Cardiac septum (tissue), 1 donor: ENCODE measurements at regions not wholly inside any gene's neighbourhood (a gene's known extent, or its start where the extent isn't known, plus 50 kb on each side); places are given as distances from the start of the nearest gene placed in this dataset.
"Not testable (repeated sequence)": the region's sequence is repeated elsewhere in the genome, so short reads cannot be mapped to it uniquely, and the experiment has no call there.

Experiments used
- DNase-seq: peaks from one replicate; pipeline ENCODE4 v3.0.0-alpha.2; 2020; ENCODE audit warnings: low spot score
- intact Hi-C: fragments of 100-400 bp; cut with DNase I; formaldehyde crosslinking; loops from one replicate; pipeline ENCODE4 v1.14.0; 2022
- donor health status: DM: no; HTN: no; CAD: no.

DNA sequence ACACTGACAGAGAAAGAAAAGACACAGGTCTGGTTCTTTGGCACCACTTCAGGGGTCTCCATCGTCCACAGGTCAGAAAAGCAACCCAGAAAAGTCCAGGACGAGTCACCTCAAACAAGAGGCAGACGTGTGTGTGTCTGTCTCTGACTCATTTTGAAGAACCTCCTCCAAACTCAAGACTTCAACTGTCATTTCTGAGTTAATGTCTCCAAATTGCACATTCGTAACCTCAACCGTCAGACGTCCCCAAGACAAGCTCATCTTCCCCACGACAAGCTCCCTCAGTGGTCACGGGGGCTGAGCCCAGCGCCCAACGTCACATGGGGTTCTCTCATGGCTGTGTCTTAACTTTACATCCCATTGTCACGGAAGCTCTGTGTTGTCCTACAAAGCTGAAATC lies 70.2 kb upstream of the TNK2 start:
- intact Hi-C loops, result loop anchor here (10.0 kb wide), 1 partner anchor 304 kb away; no protein-coding TSS in a partner anchor
- DNase-seq, result not testable (repeated sequence)

GRCh38 chr3:195976876-195977275 lies 68.5 kb upstream of the TNK2 start:
- intact Hi-C loops, result loop anchor here (10.0 kb wide), 1 partner anchor 302 kb away; no protein-coding TSS in a partner anchor

GRCh38 chr3:195974281-195974680 lies 65.9 kb upstream of the TNK2 start:
- intact Hi-C loops, result loop anchor here (10.0 kb wide), 1 partner anchor 299 kb away; no protein-coding TSS in a partner anchor
- DNase-seq, result not testable (repeated sequence)

More at GRCh38 chr3:195976876-195977275, 68.5 kb upstream of the TNK2 start:
- DNase-seq, result not testable (repeated sequence)

DNA sequence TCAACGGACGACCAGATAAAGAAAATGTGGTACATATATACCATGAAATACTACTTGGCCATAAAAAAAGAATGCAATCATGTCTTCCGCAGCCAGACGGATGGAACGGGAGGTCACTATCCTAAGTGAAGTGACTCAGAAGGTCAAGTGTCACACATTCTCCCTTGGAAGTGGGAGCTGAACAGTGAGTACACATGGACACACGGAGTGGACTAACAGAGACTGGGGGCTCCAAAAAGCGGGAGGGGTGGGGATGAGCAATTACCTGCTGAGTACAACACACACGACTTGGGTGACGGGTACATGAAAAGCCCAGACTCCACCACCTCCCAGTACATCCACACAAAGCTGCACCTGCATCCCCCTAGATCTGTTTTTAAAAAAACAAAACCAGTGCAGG lies 62.5 kb upstream of the TNK2 start:
- intact Hi-C loops, result loop anchor here (10.0 kb wide), 1 partner anchor 296 kb away; no protein-coding TSS in a partner anchor
- not testable (repeated sequence) for DNase-seq

GRCh38 chr3:195969838-195970776 lies 61.8 kb upstream of the TNK2 start:
- not testable (repeated sequence) for DNase-seq
- intact Hi-C loops, result loop anchor here (10.0 kb wide), 1 partner anchor 295 kb away; no protein-coding TSS in a partner anchor

DNA sequence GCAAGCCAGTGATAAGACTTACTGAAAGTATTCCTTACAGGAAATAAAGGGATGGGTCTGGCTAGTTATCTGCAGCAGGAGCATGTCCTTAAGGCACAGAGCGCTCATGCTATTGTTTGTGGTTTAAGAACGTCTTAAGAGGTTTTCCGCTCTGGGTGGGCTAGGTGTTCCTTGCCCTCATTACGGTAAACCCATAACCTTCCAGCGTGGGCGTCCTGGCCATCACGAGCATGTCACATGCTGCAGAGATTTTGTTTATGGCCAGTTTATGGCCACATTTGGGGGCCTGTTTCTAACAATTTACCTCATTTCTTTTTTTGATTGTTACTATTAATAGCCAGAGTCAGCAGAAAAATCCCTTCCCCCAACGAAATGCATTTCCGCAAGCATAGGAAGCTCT lies 61.0 kb upstream of the TNK2 start:
- DNase-seq, intact Hi-C loops: not testable (repeated sequence)

DNA sequence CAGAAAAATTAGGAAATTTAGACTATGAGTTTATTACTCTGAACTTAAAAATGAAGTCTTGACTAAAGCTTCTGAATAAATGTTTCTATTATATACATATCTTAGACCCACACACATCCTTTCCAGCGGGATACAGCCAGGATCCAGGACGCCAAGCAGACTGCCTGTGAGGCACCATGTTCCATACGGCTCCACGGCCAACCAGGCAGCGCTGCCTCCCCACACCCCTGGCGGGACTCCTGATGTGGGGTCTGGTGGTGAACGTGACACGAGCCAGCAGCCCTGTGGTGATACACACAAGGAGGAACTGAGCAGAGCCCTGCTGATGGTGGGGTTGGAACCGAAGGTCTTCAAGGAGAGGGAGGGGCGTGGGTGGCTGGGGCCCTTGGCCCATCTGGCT lies 59.8 kb upstream of the TNK2 start:
- intact Hi-C loops, DNase-seq: not testable (repeated sequence)

DNA sequence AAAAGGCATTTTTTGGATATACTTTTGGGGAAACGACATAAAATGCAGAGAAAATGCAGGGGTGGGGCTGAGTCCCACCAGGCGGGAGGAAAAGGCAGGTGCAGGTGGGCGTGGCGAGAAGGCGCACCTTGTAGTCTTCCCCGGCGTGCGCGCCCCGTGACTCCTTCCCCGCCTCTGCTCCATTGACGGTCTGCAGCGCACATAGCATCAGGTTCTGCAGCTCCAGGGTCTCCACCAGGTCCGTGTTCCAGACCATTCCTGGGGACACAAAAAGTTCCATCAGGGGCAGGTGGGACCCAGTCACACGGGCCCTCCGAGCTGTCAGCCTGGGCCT lies 59.0 kb upstream of the TNK2 start:
- intact Hi-C loops, DNase-seq: not testable (repeated sequence)

GRCh38 chr3:195966563-195967386 lies 58.4 kb upstream of the TNK2 start:
- DNase-seq, intact Hi-C loops: not testable (repeated sequence)

GRCh38 chr3:195965217-195965616 lies 56.9 kb upstream of the TNK2 start:
- DNase-seq, intact Hi-C loops: not testable (repeated sequence)

DNA sequence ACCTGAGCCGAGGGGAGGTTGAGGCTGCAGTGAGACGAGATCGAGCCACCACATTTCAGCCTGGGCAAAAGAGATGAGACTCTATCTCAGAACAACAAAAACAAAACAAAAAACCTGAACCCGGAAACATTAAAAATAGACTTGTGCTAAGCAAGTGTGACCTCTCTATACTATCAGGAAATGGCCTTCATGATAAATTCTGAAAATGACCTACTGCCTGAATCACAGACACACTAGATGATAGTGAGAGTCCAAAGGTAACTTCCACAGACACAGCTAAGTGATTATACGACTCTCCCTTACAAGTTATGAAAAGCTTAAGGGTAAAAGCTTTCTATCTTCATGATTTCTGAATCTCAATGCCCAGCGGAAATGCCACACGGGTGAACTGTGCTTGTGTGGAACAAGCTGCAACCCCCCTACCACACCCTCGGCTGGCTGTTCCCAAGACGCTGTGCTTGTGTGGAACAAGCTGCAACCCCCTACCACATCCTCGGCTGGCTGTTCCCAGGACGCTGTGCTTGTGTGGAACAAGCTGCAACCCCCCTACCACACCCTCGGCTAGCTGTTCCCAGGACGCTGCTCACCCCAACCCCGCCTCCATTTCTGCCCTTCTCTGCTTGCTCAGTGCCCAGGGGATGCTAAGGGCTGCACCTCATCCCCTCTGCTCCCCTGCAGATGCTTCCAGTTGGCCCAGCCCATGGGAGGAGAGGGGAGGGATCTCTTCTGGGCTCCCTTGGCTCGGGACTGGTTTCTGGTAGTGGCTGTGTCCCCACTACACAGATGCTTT lies 56.2 kb upstream of the TNK2 start:
- DNase-seq, intact Hi-C loops: not testable (repeated sequence)

DNA sequence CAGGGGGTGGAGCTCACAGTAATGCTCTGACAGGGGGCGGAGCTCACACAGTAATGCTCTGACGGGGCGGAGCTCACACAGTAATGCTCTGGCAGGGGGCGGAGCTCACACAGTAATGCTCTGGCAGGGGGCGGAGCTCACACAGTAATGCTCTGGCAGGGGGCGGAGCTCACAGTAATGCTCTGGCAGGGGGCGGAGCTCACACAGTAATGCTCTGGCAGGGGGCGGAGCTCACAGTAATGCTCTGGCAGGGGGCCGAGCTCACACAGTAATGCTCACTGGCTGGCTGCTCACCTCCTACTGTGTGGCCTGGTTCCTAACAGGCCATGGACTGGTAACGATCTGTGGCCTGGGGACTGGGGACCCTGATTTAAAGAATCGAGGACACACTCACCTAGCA lies 53.9 kb upstream of the TNK2 start:
- intact Hi-C loops, result not testable (repeated sequence)
- DNase-seq, result peak; percentile 74

- DNase-seq, result peak; percentile 58
- intact Hi-C loops, result not testable (repeated sequence)
Observed at GRCh38 chr3:195960971-195961775, 52.8 kb upstream of the TNK2 start.

GRCh38 chr3:195960164-195960563 lies 51.8 kb upstream of the TNK2 start:
- peak; percentile 26 for DNase-seq
- intact Hi-C loops, result not testable (repeated sequence)

DNA sequence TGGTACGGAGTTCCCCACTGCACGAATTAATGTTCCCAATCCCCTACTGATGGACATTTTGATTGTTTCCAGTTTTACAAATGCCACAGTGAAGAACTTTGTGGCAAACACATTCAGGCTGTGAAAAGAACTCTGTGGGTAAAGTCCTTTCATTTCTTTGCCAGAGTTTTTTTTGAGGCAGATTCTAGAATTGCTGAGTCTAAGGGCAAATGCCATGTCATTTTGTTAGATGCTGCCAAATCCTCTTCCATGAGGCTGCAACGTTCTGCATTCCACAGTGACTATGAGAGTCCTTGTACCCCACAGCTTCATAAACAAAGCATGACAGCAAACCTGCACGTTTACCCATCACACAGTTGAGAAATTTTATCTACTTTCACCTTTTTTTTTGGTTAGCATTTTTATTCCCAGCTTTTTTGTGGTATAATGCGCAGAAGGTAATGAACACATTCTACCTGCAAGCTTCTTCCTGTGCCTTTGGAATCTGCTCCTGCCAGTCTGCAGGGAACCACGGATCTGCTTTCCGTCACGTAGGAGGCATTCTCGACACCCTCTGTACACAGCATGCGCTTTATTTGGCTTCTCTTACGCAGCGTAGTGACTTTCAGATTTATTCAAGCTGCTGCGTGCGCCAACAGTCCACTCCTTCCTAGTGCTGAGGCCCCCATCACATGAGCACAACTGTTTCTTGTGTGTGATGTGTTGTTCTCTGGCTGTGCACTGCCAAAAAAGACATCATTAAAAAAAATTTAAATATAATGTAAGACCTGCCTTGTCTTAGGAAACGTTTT lies 51.2 kb upstream of the TNK2 start:
- DNase-seq, intact Hi-C loops: not testable (repeated sequence)

DNA sequence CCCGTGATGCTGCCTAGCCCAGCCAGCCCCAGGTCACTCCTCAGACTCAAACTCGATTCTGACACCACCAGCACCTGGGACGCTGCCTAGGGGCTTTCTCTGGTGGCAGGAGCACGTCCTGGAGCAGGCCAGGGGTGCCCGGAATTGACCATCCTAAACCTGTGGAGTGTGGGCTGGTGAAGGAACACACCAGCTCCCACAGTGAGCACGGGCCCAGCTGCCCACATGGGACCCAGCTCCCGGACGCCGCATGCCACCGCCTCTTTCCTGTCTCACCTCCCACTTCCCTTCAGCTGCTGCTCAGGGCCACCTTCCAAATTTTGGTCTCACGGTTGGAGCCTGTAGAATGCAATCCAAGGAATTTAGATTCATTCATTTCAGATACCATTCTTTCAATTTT lies 50.4 kb upstream of the TNK2 start:
- peak; percentile 63 for DNase-seq
- intact Hi-C loops, result not testable (repeated sequence)
